Right cardiac atrium (tissue), 5 donors: ENCODE measurements at regions not wholly inside any gene's neighbourhood (a gene's known extent, or its start where the extent isn't known, plus 50 kb on each side); places are given as distances from the start of the nearest gene placed in this dataset.

Experiments
- ATAC-seq, 2 donors: fragments of 200-7000 bp; cut with Tn5 transposase; one replicate each; pipeline versions ENCODE4 v1.8.0 to v1.9.1; 2020; ENCODE audit warnings: moderate library complexity in 2 of 2, mild to moderate bottlenecking in 1 of 2
- DNase-seq, 3 donors: peaks; one replicate each; pipeline ENCODE4 v3.0.0-alpha.2; 2020
- H3K27ac ChIP-seq: one replicate; pipeline ENCODE4 v1.5.1; 2013; ENCODE audit warnings: mild to moderate bottlenecking, low read length, control low read depth, moderate library complexity
- H3K27me3 ChIP-seq: one replicate; pipeline ENCODE4 v1.6.1; 2013; ENCODE audit not compliant: control insufficient read depth, insufficient read depth
- H3K4me1 ChIP-seq: one replicate; pipeline ENCODE4 v1.6.1; 2013; ENCODE audit warnings: low read length; ENCODE audit not compliant: control insufficient read depth, insufficient read depth
- H3K4me3 ChIP-seq: one replicate; pipeline ENCODE4 v1.5.1; 2013; ENCODE audit warnings: low read length, control low read depth
- H3K9me3 ChIP-seq: one replicate; pipeline ENCODE4 v1.6.1; 2013; ENCODE audit warnings: low read length; ENCODE audit not compliant: control insufficient read depth
- WGBS: extraction: QIAGEN DNeasy Blood & Tissue Kit; methylation state at CpG from one replicate; pipeline ENCODE4 v1.1.7; 2013; 5-methylcytosine and 5-hydroxymethylcytosine counted together
- intact Hi-C, 4 donors: fragments of 100-400 bp; cut with DNase I; formaldehyde crosslinking; loops; one replicate each; pipeline versions ENCODE4 v1.11.0 to v1.14.0; 2022 to 2023
- donor health status: healthy with polysubstance abuse.
- donor health status: DM: no; HTN: yes; CAD: no.
- donor health status: DM: no; HTN: no; CAD: no.
- donor health status: DM: no; HTN: yes; CAD: no; lungs with severe emphysema.
- donor health status: DM: yes; HTN: yes; CAD: no.

DNA sequence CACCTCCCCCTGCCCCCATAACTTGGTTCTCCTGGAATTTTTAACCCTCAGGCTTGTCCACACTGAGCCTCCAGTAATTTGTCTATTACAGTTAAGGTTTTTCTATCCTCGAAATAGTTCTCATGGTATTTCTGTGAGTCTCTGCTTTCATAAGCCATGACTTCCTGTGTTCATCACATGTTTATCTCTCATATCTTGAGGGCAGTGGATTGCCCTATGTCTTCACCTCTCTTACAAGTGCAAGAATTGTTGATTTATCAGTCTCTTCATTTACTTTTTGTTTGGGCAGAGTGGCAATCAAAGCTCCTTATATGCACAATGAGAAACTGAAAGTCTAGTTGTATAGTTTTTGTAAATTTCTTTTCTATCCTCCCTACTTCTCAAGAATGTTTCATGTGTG, 328.4 kb downstream of the PLA2G4A start:
- DNase-seq = no peak
- 54% methylated on average over 1 of the region's 1 CpG for WGBS
- intact Hi-C loops = no loop called here
- no peaks in the 10 kb centered on the region for H3K4me1 ChIP-seq
- no peak for ATAC-seq
- no peak overlapping the region for H3K27ac ChIP-seq
- H3K4me3 ChIP-seq = no peak overlapping the region
- H3K27me3 ChIP-seq = no peaks in the 10 kb centered on the region
- H3K9me3 ChIP-seq = no peaks in the 10 kb centered on the region

DNA sequence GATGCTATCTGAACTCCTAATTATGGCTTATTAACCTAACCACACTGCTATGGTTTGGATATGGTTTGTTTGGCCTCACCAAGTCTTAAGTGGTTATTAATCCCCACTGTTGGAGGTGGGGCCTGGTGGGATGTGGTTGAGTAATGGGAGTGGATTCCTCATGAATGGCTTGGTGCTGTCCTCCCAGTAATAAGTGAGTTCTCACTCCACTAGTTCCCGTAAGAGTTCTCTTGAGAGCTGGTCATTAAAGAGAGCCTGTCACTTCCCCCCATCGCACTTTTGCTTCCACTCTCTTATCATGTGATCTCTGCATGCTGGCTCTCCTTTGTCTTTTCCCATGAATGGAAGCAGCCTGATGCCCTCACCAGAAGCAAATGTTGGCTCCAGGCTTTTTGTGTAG, 328.8 kb downstream of the PLA2G4A start:
- no peaks in the 10 kb centered on the region for H3K4me1 ChIP-seq
- intact Hi-C loops = no loop called here
- H3K4me3 ChIP-seq = no peak overlapping the region
- WGBS = 60% methylated on average over 2 of the region's 2 CpGs
- DNase-seq (no peak), ATAC-seq (no peak)
- H3K27ac ChIP-seq = no peak overlapping the region
- no peaks in the 10 kb centered on the region for H3K27me3 ChIP-seq
- H3K9me3 ChIP-seq = no peaks in the 10 kb centered on the region

- no peaks in the 10 kb centered on the region for H3K4me1 ChIP-seq
- no peak overlapping the region for H3K4me3 ChIP-seq
- no peaks in the 10 kb centered on the region for H3K27me3 ChIP-seq
- ATAC-seq = no peak
- DNase-seq = no peak
- no peaks in the 10 kb centered on the region for H3K9me3 ChIP-seq
- intact Hi-C loops = no loop called here
- H3K27ac ChIP-seq = no peak overlapping the region
These were observed 338.8 kb downstream of the PLA2G4A start for GRCh38 chr1:187167555-187167954.

GRCh38 chr1:187168297-187168696, 339.5 kb downstream of the PLA2G4A start:
- Histone ChIP-seq H3K27me3 (no peaks in the 10 kb centered on the region), H3K9me3 (no peaks in the 10 kb centered on the region), H3K4me3 (no peak overlapping the region), H3K4me1 (no peaks in the 10 kb centered on the region), H3K27ac (no peak overlapping the region)
- intact Hi-C loops = no loop called here
- ATAC-seq = no peak
- no peak for DNase-seq
- WGBS = 61% methylated on average over 2 of the region's 2 CpGs

DNA sequence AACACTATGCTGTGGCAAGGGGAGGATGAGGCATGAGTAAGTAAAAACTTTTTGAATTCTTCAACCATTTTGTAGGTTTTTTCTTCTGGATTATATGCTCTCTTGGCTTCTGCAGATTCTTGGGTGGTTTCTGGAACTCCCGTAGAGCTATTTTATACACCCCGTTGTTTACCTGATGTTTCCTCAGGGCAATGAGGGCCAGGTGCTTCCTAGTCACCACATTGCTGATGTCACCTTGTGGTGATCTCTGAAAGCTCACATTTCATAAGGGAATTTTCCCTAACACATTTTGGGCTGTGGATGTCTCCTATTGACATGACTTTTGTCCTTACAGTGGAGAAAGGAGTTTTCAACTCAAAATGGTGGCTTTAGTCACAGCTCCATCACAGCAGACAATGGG, 356.6 kb downstream of the PLA2G4A start:
- Histone ChIP-seq H3K27ac (no peak overlapping the region), H3K4me3 (no peak overlapping the region), H3K27me3 (no peaks in the 10 kb centered on the region), H3K4me1 (no peaks in the 10 kb centered on the region), H3K9me3 (no peaks in the 10 kb centered on the region)
- WGBS = 89% methylated on average over 2 of the region's 2 CpGs
- ATAC-seq (no peak), DNase-seq (no peak)
- intact Hi-C loops = no loop called here

GRCh38 chr1:187197685-187198084, 368.9 kb downstream of the PLA2G4A start:
- ATAC-seq (no peak), DNase-seq (no peak)
- Histone ChIP-seq H3K9me3 (no peaks in the 10 kb centered on the region), H3K4me3 (no peak overlapping the region), H3K27me3 (no peaks in the 10 kb centered on the region), H3K4me1 (no peaks in the 10 kb centered on the region), H3K27ac (no peak overlapping the region)
- intact Hi-C loops = no loop called here

DNA sequence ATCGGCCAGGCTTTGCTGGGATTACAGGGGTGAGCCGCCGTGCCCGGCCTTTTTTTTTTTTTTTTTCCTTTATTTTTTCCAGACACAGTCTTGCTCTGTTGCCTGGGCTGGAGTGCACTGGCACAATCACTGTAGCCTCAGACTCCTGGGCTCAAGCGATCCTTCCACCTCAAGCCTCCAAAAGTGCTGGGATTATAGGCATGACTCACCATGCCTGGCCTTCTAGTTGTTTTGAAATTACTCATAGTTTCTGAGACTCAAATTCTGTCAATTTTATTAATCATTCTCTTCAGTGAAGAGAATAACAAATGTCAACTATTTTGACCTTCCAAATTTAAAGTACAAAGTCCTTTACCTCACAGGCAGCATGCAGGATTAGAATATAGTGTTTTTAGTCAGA, 374.5 kb downstream of the PLA2G4A start:
- ATAC-seq (no peak), DNase-seq (no peak)
- Histone ChIP-seq H3K27ac (no peak overlapping the region), H3K27me3 (no peaks in the 10 kb centered on the region), H3K4me1 (no peaks in the 10 kb centered on the region), H3K4me3 (no peak overlapping the region), H3K9me3 (no peaks in the 10 kb centered on the region)
- intact Hi-C loops = no loop called here
- 88% methylated on average over 5 of the region's 5 CpGs for WGBS

DNA sequence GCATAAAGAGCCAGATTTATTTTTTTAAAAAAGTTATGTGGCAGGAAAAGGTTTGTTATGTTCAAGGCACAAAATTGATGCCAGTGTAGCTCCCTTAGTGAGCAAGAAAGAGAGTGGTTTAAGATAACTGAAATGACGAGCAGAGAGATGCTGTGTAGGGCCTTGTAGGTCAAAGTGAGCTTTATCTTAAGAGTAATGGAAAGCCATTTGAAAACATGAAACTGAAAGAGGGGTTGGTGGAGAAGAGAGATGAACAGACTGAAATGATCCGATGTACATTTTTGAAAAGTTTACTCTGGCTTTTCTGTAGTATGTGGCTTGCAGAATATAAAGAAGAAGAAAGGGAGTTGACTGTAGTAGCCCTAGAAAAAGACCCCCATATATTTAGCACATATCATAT, 383.6 kb downstream of the PLA2G4A start:
- ATAC-seq = no peak

DNA sequence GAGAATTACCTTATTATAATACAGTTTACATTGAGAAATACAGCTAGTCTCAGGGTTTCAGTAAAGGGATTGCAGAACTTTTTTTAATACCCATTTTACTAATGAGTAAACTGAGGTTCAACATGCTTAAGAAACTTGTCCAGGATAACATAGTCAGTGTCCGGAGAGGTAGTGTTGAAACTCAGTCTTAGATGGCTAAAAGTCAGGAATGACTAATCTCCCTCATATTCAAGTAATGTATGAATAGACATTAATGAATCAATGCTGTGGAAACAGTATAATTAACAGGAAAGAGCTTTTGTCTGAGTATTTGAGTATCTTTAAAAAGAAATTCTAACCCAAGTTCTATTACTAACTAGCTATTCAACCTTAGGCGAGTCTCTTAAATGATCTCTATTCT, 397.6 kb downstream of the PLA2G4A start:
- WGBS = 65% methylated on average over 2 of the region's 2 CpGs
- Histone ChIP-seq H3K4me1 (no peaks in the 10 kb centered on the region), H3K27me3 (no peaks in the 10 kb centered on the region), H3K4me3 (no peak overlapping the region), H3K27ac (no peak overlapping the region), H3K9me3 (no peaks in the 10 kb centered on the region)
- intact Hi-C loops = no loop called here
- ATAC-seq (no peak), DNase-seq (no peak)

More for the DNA sequence above, 383.6 kb downstream of the PLA2G4A start:
- DNase-seq = no peak
- Histone ChIP-seq H3K4me1 (no peaks in the 10 kb centered on the region), H3K27me3 (no peaks in the 10 kb centered on the region), H3K9me3 (no peaks in the 10 kb centered on the region), H3K27ac (no peak overlapping the region), H3K4me3 (no peak overlapping the region)
- intact Hi-C loops = no loop called here
- 74% methylated on average over 2 of the region's 2 CpGs for WGBS

- ATAC-seq = no peak
- intact Hi-C loops = no loop called here
- WGBS = 81% methylated on average over 1 of the region's 1 CpG
- Histone ChIP-seq H3K4me3 (no peak overlapping the region), H3K9me3 (no peaks in the 10 kb centered on the region), H3K4me1 (no peaks in the 10 kb centered on the region), H3K27me3 (no peaks in the 10 kb centered on the region), H3K27ac (no peak overlapping the region)
- DNase-seq = no peak
These were observed 400.0 kb downstream of the PLA2G4A start for GRCh38 chr1:187228790-187229189.

DNA sequence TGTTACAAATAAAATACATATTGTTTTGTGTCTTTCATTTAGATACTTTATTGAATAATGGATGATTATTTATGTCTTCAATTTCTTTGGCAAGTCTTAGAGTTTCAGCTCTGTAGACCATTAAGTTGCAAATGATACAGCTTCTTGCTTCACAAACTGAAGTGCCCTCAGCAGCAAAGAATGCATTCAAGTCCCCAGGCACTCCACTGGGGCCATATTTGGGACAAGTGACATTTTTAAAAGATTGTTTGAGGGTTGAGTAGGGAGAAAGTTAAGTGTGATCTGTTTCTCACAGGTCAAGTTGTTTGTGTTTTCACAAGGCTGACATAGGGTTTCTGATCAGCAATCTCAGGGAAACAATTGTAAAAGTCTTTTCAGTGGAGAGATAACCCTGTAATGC, 400.7 kb downstream of the PLA2G4A start:
- no peak overlapping the region for H3K27ac ChIP-seq
- ATAC-seq (no peak), DNase-seq (no peak)
- H3K4me3 ChIP-seq = no peak overlapping the region
- no peaks in the 10 kb centered on the region for H3K9me3 ChIP-seq
- H3K27me3 ChIP-seq = no peaks in the 10 kb centered on the region
- no peaks in the 10 kb centered on the region for H3K4me1 ChIP-seq
- intact Hi-C loops = no loop called here

- WGBS = 63% methylated on average over 1 of the region's 1 CpG
- no peak overlapping the region for H3K4me3 ChIP-seq
- intact Hi-C loops = no loop called here
These were observed 406.0 kb downstream of the PLA2G4A start for GRCh38 chr1:187234706-187235105.

More at GRCh38 chr1:187234706-187235105, 406.0 kb downstream of the PLA2G4A start:
- Histone ChIP-seq H3K27me3 (no peaks in the 10 kb centered on the region), H3K27ac (no peak overlapping the region), H3K4me1 (no peaks in the 10 kb centered on the region), H3K9me3 (no peaks in the 10 kb centered on the region)
- no peak for DNase-seq
- no peak for ATAC-seq
